ENCODE measurements at regions not wholly inside any gene's neighbourhood (a gene's known extent, or its start where the extent isn't known, plus 50 kb on each side); places are given as distances from the start of the nearest gene placed in this dataset.

DNA sequence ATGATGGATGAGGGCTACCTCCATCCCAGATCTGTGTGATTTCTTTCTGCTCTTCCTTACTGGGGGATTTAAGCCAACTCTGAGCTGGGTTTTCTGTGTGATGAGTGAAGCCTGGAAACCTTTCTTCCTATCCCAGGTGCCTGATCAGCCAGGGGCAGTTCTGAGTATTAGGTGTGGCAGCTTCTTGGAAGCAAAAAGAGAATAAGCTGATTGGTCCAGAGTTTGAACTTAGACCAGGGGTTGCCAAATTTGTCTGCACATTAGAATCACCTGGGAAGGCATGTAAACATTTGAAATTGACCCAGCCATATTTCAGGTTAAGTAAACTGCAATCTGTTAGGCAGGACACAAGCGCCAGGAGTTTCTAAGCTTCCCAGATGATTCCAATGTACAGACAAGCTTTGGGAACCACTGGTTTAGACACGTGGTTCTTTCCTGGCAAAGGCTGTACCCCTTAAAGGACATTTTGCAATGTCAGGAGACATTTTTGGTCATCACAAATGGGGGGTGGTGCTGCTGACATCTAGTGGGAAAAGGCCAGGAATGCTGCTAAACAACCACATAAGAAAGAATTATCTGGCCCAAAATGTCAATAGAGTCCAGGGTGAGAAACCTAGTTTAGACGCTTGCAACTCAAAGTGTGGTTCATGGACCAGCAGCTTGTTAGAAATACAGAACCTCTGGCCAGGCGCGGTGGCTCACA, 160.5 kb upstream of the GHITM start:
- no peaks in the 10 kb centered on the region for H3K27me3 ChIP-seq (ENCODE audit: control insufficient read depth, insufficient read depth, low read length)
- DNase-seq = no peak
- H3K4me3 ChIP-seq (ENCODE audit: insufficient read depth, low read depth, low read length) = no peak overlapping the region
- H3K36me3 ChIP-seq (replicated peaks; ENCODE audit: control insufficient read depth, insufficient read depth, low read length) = no peaks in the 10 kb centered on the region

DNA sequence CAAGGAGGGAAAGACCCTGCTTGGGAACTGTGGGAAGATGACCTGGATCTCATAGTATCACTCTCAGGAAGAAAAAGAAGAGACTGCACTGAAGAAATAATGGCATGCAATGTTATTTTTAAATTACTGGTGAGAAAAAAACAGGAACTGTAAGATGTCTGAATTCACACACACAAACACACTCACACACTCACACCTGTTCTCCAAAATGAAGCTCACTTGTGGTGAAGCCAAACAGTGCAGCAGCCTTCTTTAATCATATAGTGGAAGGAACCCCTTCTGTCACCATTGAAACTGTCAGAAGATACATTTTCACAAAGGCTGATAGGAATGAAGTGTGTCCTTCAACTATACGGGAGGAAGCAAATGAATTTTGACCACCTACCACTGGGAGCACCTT, 156.5 kb upstream of the GHITM start:
- Histone ChIP-seq H3K4me3 (ENCODE audit: insufficient read depth, low read depth, low read length) (no peak overlapping the region), H3K27me3 (ENCODE audit: control insufficient read depth, insufficient read depth, low read length) (no peaks in the 10 kb centered on the region), H3K36me3 (replicated peaks; ENCODE audit: control insufficient read depth, insufficient read depth, low read length) (no peaks in the 10 kb centered on the region)
- no peak for DNase-seq

DNA sequence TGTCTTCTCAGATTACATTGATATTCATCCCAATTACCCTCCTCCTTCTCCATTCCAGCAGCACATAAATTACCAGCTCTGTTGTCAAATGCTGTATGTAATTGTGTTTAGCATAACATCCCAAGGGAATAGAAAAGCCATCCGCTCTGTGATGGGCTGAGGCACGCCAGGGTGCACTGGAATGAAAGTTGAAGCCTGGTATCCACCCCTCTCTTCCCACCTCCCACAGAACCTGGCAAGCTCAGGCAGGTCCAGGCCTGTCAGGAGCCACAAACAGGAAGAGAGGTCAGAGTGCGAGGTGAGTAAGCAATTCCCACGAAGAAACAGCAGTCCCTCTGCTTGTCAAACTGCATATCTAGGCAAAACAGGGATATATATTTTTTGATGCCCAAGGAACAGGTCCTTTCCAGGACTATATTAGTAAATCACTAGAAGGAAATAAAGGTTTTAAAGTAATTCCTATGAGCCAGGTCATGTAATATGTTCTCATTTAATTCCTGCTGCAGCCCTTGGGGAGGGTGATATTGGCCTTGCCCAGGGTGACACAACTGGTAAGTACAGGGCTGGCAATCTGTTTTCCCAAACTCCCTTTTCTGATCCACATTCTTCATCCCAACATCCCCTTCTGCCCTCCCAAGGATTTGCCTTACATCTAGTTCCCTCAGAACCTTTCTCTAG, 155.6 kb upstream of the GHITM start:
- Histone ChIP-seq H3K36me3 (replicated peaks; ENCODE audit: control insufficient read depth, insufficient read depth, low read length) (no peaks in the 10 kb centered on the region), H3K4me3 (ENCODE audit: insufficient read depth, low read depth, low read length) (no peak overlapping the region), H3K27me3 (ENCODE audit: control insufficient read depth, insufficient read depth, low read length) (no peaks in the 10 kb centered on the region)
- peak; percentile 8 for DNase-seq

DNA sequence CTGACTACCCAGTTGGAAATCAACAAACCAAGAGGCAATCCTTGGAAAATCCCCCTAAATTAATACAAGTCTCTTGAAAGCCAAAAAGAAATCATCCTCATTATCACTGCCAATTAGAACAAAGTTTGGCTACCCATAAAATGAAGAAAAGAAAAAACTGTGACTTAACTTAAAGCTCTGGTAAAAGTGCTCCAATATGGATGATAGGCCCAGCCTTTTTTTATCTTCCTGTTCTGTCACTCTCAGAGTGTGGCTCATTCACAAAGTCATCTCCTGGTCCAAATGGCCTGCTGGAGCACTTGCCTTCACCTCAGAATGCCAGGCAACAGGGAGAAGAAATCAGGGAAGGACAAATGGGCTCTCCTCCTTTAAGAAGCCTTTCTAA, 155.1 kb upstream of the GHITM start:
- Histone ChIP-seq H3K36me3 (replicated peaks; ENCODE audit: control insufficient read depth, insufficient read depth, low read length) (no peaks in the 10 kb centered on the region), H3K4me3 (ENCODE audit: insufficient read depth, low read depth, low read length) (no peak overlapping the region), H3K27me3 (ENCODE audit: control insufficient read depth, insufficient read depth, low read length) (no peaks in the 10 kb centered on the region)
- no peak for DNase-seq

DNA sequence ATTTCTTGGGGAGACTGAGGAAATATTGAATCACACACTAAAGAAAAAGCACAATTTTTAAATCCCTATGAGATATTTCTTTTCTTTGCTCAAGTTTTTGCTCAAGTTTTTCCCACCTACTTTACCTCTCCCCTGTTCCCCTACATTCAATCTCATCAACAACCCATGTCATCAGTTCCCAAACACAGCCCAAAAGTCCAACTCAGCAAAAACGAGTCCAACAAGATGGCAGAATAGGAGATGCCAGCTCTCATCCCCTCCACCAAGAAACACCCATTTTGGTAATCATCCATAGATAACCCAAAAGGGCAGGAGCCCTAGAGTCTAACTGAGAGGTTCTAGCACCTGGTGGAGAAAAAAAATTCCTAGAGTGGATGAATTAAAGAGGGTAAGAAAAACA, 152.5 kb upstream of the GHITM start:
- Histone ChIP-seq H3K27me3 (ENCODE audit: control insufficient read depth, insufficient read depth, low read length) (no peaks in the 10 kb centered on the region), H3K36me3 (replicated peaks; ENCODE audit: control insufficient read depth, insufficient read depth, low read length) (no peaks in the 10 kb centered on the region), H3K4me3 (ENCODE audit: insufficient read depth, low read depth, low read length) (no peak overlapping the region)
- DNase-seq = no peak

DNA sequence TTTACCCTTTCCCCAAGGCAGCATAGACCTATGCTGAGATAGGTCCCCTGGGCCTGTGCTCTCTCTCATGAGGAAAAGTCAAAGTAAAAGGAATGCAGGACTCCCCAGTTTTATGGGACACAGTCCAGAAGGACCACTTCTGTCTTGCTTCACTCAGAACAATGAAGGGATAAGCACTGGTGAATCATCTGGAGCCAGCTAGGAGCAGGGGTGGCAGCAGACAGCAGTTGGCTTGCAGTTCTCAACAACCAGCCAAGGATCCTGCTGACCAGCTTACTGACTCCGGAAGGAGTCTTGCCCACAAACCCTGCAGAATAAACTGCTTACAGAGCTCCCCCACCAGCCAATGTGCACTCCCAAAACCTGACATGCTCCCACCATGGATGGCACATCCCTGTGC, 152.1 kb upstream of the GHITM start:
- Histone ChIP-seq H3K4me3 (ENCODE audit: insufficient read depth, low read depth, low read length) (no peak overlapping the region), H3K27me3 (ENCODE audit: control insufficient read depth, insufficient read depth, low read length) (no peaks in the 10 kb centered on the region), H3K36me3 (replicated peaks; ENCODE audit: control insufficient read depth, insufficient read depth, low read length) (no peaks in the 10 kb centered on the region)
- no peak for DNase-seq

DNA sequence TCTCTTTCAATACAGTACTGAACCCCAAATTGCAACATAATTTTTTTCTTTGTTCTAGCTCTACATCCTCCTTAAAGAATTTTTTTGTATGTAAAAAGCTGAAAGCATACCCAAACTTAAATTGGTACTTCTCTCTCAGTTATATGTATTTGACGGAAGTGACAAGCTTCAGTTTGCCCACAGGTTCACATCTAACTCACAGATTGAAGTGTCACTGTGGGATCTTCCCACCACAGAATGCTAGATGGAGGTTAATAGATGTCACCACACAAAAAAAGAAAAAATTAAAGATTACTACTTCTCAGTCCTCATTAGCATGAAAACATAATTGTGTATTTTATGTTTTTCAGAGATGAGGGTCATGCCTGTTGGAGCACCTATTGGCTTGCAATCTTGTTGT, 150.9 kb upstream of the GHITM start:
- Histone ChIP-seq H3K27me3 (ENCODE audit: control insufficient read depth, insufficient read depth, low read length) (no peaks in the 10 kb centered on the region), H3K36me3 (replicated peaks; ENCODE audit: control insufficient read depth, insufficient read depth, low read length) (no peaks in the 10 kb centered on the region), H3K4me3 (ENCODE audit: insufficient read depth, low read depth, low read length) (no peak overlapping the region)
- DNase-seq = no peak

DNA sequence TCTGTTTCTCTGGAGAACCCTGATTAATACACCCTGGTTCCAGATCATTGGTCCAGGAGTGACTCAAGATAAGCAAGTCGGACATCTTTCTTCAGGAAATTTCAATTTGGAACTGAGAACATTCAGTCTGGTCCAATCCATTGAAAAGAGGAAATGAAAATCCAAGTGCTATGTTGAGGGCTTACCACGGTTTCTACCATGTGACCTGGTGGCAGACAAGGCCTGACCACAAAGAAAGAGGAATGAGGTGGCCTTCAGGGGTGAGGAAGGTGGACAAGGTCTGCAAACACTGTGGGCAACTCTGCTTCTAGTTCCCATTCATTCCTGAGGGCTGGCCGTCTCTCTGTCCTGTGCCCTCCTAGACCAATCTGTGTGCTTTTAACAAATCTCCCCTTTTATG, 149.2 kb upstream of the GHITM start:
- Histone ChIP-seq H3K27me3 (ENCODE audit: control insufficient read depth, insufficient read depth, low read length) (no peaks in the 10 kb centered on the region), H3K4me3 (ENCODE audit: insufficient read depth, low read depth, low read length) (no peak overlapping the region), H3K36me3 (replicated peaks; ENCODE audit: control insufficient read depth, insufficient read depth, low read length) (no peaks in the 10 kb centered on the region)
- no peak for DNase-seq

DNA sequence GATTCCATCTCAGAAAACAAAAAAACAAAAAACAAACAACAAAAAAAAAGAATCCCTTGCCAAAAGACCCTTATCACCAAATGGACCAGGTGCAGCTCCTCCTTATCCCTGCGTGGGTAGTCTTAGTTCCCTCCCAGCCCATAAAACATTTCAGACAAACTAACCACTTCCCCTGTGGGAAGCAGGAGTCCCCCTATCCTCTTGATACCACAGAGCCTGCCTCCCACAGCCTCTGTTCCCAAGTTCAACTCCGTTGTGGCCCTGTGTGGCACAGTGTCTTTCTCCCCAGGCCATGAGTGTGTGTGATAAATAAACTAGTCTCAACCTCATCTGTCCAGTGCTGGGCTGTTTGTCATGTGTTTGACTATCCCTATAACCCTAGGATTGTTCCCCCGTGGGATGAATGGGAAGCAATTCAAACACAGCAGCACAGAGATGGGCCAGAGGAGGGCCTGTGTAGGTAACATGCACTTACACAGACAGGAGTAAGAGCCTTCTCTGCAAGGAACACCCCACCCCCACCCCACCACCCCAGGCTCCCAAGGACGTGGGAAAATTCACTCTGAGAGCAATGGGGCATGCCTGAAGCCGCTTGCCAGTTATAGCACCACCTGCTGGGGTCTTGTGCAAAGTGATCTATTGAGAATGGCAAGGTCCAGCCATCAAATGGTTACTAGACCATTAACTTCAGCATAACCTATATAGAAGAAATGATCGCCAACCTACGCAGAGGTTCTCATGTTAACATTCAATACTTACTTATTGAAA, 147.1 kb upstream of the GHITM start:
- H3K36me3 ChIP-seq (replicated peaks; ENCODE audit: control insufficient read depth, insufficient read depth, low read length) = no peaks in the 10 kb centered on the region
- no peak overlapping the region for H3K4me3 ChIP-seq (ENCODE audit: insufficient read depth, low read depth, low read length)
- peak; percentile 31 for DNase-seq
- no peaks in the 10 kb centered on the region for H3K27me3 ChIP-seq (ENCODE audit: control insufficient read depth, insufficient read depth, low read length)

DNA sequence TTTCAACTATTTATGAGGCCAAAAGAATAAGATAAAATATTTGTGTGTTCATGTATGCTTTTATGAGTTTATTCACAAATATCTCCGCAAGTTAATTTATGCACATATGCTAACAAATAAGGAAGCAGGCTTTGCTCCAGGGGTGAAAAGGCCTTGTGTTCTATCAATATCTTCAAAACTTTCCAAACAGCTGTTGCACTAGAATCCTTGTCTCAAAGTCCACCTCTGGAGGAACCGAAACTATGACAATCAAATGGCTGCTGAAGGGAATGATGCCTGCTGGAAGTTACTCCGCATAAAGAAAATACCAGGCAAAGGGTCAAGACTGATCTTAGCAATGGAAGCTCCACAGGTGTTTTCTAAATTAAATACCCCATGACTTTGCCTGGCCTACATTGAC, 145.0 kb upstream of the GHITM start:
- DNase-seq = no peak
- Histone ChIP-seq H3K27me3 (ENCODE audit: control insufficient read depth, insufficient read depth, low read length) (no peaks in the 10 kb centered on the region), H3K4me3 (ENCODE audit: insufficient read depth, low read depth, low read length) (no peak overlapping the region), H3K36me3 (replicated peaks; ENCODE audit: control insufficient read depth, insufficient read depth, low read length) (no peaks in the 10 kb centered on the region)

DNA sequence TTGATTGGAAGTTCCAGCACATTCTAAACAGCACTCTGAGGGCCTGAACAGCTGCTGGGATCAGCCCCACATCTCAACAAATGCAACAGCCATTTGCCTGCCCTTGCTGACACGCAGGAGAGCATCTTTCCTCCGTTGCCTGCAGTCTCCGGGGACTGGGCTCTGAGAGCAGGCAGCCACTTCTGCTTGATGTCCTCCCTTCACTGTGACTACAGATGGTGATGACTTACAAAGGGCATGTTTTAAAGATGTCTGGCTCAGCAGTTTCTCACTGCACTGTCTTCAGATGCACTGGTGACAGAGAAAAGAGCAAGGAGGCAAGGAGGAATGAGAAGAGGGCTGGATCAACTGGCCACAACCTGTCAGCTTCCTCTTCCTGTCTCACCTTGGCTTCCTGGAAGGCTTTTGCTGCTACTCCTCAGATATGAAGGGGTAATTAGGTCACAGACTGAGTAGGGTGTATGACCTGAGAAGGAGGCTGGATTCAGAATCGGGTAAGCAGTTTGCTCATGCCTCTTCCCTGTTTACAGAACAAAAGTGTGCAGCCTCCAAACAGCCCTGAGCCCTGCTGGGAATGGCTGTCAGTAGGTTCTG, 143.5 kb upstream of the GHITM start:
- Histone ChIP-seq H3K36me3 (replicated peaks; ENCODE audit: control insufficient read depth, insufficient read depth, low read length) (no peaks in the 10 kb centered on the region), H3K4me3 (ENCODE audit: insufficient read depth, low read depth, low read length) (no peak overlapping the region), H3K27me3 (ENCODE audit: control insufficient read depth, insufficient read depth, low read length) (no peaks in the 10 kb centered on the region)
- no peak for DNase-seq

DNA sequence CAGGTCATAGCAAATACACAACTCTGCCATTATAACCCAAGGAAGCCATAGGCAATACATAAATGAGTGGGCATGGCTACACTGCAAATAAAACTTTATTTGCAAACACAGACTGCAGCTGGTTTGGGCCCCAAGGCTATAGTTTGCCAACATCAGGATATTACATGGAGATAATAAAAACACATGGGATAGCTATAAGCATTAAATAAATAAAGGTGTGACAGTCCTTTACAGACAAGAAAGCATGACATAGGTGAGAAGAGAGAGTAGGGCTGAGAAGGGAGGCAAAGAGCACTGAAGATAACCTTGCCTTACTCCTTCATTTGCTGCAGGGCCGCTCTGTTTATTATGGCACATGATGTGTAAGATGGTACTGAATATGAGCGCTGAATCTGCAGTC, 135.1 kb upstream of the GHITM start:
- DNase-seq = no peak
- no peaks in the 10 kb centered on the region for H3K27me3 ChIP-seq (ENCODE audit: control insufficient read depth, insufficient read depth, low read length)
- no peak overlapping the region for H3K4me3 ChIP-seq (ENCODE audit: insufficient read depth, low read depth, low read length)
- no peaks in the 10 kb centered on the region for H3K36me3 ChIP-seq (replicated peaks; ENCODE audit: control insufficient read depth, insufficient read depth, low read length)

DNA sequence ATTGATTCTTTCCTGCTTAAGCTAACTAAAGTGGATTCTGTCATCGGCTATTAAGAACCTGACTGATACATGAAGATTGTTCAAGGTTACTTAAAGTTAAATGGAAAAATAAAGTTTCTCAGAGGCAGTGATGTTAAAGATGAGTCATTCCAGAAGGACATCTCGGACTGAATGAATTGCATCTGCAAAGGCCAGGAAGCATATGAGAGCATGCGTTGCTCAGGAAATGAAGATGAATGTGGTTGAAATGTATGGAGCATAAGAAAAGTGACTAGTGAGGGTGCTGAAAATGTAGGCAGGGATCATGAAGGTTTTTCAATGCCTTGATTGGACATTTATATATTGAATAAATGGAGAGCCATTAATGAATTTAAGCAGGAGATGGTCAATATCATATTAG, 133.9 kb upstream of the GHITM start:
- Histone ChIP-seq H3K36me3 (replicated peaks; ENCODE audit: control insufficient read depth, insufficient read depth, low read length) (no peaks in the 10 kb centered on the region), H3K4me3 (ENCODE audit: insufficient read depth, low read depth, low read length) (no peak overlapping the region), H3K27me3 (ENCODE audit: control insufficient read depth, insufficient read depth, low read length) (no peaks in the 10 kb centered on the region)
- no peak for DNase-seq

DNA sequence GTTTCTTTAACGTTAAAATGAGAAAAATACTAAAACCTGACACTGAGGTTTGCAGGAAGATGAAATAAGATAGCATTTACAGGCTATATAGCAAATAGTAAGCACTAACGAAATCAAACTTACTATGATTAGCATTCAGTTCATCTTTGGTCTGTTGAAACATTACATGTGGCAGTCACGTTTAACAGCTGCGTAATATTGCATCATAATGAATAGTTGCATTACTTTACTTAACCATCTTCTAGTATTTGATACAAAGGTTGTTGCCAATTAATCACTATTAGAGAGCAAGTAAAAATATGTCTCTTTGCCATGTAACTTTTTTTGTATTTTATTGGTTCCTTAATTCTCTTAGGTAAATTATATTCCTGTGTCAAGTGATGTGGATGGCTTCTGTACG, 131.8 kb upstream of the GHITM start:
- DNase-seq = no peak
- H3K27me3 ChIP-seq (ENCODE audit: control insufficient read depth, insufficient read depth, low read length) = no peaks in the 10 kb centered on the region

DNA sequence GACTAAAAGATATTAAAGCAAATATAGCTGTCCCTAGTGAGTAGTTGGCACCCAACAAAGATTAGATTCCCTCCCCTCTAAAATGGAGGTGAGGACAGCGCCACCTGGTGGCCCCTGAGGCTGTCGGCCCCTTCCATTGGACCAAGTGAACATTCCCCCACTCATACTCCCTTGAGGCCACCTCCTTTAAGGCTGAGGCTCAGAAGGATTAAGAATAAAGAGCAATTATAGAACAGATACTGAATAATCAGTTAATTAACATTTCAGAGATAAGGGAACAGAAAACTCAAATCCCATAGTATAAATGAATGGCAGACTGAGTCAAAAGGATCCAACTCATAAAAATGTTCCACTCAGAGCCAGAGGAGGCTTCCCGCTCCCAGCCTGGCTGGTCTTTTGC, 130.4 kb upstream of the GHITM start:
- Histone ChIP-seq H3K27me3 (ENCODE audit: control insufficient read depth, insufficient read depth, low read length) (no peaks in the 10 kb centered on the region), H3K36me3 (replicated peaks; ENCODE audit: control insufficient read depth, insufficient read depth, low read length) (no peaks in the 10 kb centered on the region), H3K4me3 (ENCODE audit: insufficient read depth, low read depth, low read length) (no peak overlapping the region)
- DNase-seq = peak; percentile 60

More for the DNA sequence above, 131.8 kb upstream of the GHITM start:
- Histone ChIP-seq H3K4me3 (ENCODE audit: insufficient read depth, low read depth, low read length) (no peak overlapping the region), H3K36me3 (replicated peaks; ENCODE audit: control insufficient read depth, insufficient read depth, low read length) (no peaks in the 10 kb centered on the region)
